Jurkat, Clone E6-1 (cell line): ENCODE measurements at regions not wholly inside any gene's neighbourhood (a gene's known extent, or its start where the extent isn't known, plus 50 kb on each side); places are given as distances from the start of the nearest gene placed in this dataset.
"Not testable (repeated sequence)": the region's sequence is repeated elsewhere in the genome, so short reads cannot be mapped to it uniquely, and the experiment has no call there.

Experiments
- DNase-seq: peaks from one replicate; pipeline ENCODE4 v3.0.0-alpha.2; 2011; ENCODE audit warnings: low read depth, low spot score
- H3K4me3 ChIP-seq: 2 replicates; pipeline ENCODE4 v1.5.1; 2011; ENCODE audit warnings: mild to moderate bottlenecking, low read length, control low read depth, moderate library complexity

- not testable (repeated sequence) for H3K4me3 ChIP-seq, DNase-seq
Observed at GRCh38 chrX:73911946-73912345, 59.4 kb upstream of the XIST start.

- not testable (repeated sequence) for H3K4me3 ChIP-seq, DNase-seq
Observed at GRCh38 chrX:73905749-73906374, 53.3 kb upstream of the XIST start.

GRCh38 chrX:73903941-73904340 lies 51.4 kb upstream of the XIST start:
- H3K4me3 ChIP-seq, result no peak overlapping the region
- DNase-seq, result no peak
